ENCODE measurements at regions not wholly inside any gene's neighbourhood (a gene's known extent, or its start where the extent isn't known, plus 50 kb on each side); places are given as distances from the start of the nearest gene placed in this dataset.

GRCh38 chr5:118722122-118723020 lies 266.0 kb downstream of the DTWD2 start (continued):
- TF ChIP-seq MEF2A (IDR thresholded peaks at IDR 0.05; ENCODE audit: insufficient read depth, low read depth, low read length): no peak
- TF ChIP-seq HDGF (IDR thresholded peaks at IDR 0.05): no peak
- no peak for TF ChIP-seq BRCA1 (IDR thresholded peaks at IDR 0.05; ENCODE audit: low read depth, low read length)
- no peak for TF ChIP-seq KLF5 (IDR thresholded peaks at IDR 0.05; ENCODE audit: partially characterized antibody)
- TF ChIP-seq ASH2L (IDR thresholded peaks at IDR 0.05; ENCODE audit: borderline replicate concordance, low read depth): no peak
- no peak for TF ChIP-seq EGR1 (IDR thresholded peaks at IDR 0.05; ENCODE audit: borderline replicate concordance in 1 of 2, low read depth in 2 of 2, low read length in 2 of 2)
- TF ChIP-seq SMAD5 (IDR thresholded peaks at IDR 0.05; ENCODE audit: low read depth): no peak
- TF ChIP-seq ZNF622 (IDR thresholded peaks at IDR 0.05): no peak
- peak; percentile 79 for TF ChIP-seq BCL11A (IDR thresholded peaks at IDR 0.05; ENCODE audit: low read depth, low read length)
- TF ChIP-seq RAD21 (IDR thresholded peaks at IDR 0.05; ENCODE audit: insufficient read depth, low read depth, low read length): no peak
- no peak for TF ChIP-seq MTA2 (IDR thresholded peaks at IDR 0.05; ENCODE audit: low read depth)
- no peak for TF ChIP-seq NFXL1 (IDR thresholded peaks at IDR 0.05; ENCODE audit: borderline replicate concordance)
- TF ChIP-seq REST (IDR thresholded peaks at IDR 0.05; ENCODE audit: low read depth, low read length): no peak
- TF ChIP-seq ZNF384 (IDR thresholded peaks at IDR 0.05; ENCODE audit: borderline replicate concordance, low read depth, low read length): no peak
- TF ChIP-seq SRF (IDR thresholded peaks at IDR 0.05; ENCODE audit: low read depth in 2 of 2, low read length in 2 of 2): peak in 1 of 2 experiments; percentile 54; a peak in 1 of 4 replicates
- no peak for TF ChIP-seq STAT3 (IDR thresholded peaks at IDR 0.05; ENCODE audit: low read depth, low read length)
- TF ChIP-seq PKNOX1 (IDR thresholded peaks at IDR 0.05): no peak
- no peak for TF ChIP-seq ZBTB40 (IDR thresholded peaks at IDR 0.05; ENCODE audit: borderline replicate concordance)
- TF ChIP-seq TBL1XR1 (IDR thresholded peaks at IDR 0.05; ENCODE audit: low read depth, low read length): peak; percentile 53; the same call in 1 of the 2 replicates
- no peak for TF ChIP-seq ZNF274 (IDR thresholded peaks at IDR 0.05; ENCODE audit: insufficient read depth, insufficient read length)
- TF ChIP-seq CHD4 (IDR thresholded peaks at IDR 0.05): no peak

Measured in GM12878 (cell line).